ENCODE measurements at regions not wholly inside any gene's neighbourhood (a gene's known extent, or its start where the extent isn't known, plus 50 kb on each side); places are given as distances from the start of the nearest gene placed in this dataset.

DNA sequence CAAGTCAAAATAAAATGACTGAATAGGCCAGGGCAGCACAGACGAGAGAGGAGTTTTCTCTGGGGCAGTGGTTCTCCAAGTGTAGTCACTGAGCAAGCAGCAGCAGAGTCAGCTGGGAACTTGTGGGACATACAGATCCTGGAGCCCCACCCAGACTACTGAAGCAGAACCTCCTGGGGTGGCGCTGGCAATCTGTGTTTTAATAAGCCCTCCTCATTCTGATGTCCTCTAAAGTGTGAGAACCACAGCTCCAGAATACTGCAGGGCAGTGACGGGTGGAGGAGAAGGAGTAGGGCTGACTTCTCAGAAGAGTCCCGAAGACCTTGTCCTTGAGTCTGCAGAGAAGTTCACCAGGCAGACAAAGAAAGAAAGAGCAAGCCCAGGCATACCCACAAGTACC lies 251.3 kb upstream of the HES1 start:
- TF ChIP-seq, protein P1, sequence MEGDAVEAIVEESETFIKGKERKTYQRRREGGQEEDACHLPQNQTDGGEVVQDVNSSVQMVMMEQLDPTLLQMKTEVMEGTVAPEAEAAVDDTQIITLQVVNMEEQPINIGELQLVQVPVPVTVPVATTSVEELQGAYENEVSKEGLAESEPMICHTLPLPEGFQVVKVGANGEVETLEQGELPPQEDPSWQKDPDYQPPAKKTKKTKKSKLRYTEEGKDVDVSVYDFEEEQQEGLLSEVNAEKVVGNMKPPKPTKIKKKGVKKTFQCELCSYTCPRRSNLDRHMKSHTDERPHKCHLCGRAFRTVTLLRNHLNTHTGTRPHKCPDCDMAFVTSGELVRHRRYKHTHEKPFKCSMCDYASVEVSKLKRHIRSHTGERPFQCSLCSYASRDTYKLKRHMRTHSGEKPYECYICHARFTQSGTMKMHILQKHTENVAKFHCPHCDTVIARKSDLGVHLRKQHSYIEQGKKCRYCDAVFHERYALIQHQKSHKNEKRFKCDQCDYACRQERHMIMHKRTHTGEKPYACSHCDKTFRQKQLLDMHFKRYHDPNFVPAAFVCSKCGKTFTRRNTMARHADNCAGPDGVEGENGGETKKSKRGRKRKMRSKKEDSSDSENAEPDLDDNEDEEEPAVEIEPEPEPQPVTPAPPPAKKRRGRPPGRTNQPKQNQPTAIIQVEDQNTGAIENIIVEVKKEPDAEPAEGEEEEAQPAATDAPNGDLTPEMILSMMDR (IDR thresholded peaks at IDR 0.05; ENCODE audit: borderline replicate concordance), result no peak
- DNase-seq, result no peak
- intact Hi-C loops (cut with micrococcal nuclease), result no loop called here
- H3K36me3 ChIP-seq, result no peaks in the 10 kb centered on the region
- no peak overlapping the region for H3K4me3 ChIP-seq
- H3K27ac ChIP-seq (replicated peaks), result no peak overlapping the region
- peaks cover 10% of the 10 kb centered on the region for H3K9me3 ChIP-seq (replicated peaks)
- peaks cover 10% of the 10 kb centered on the region for H3K27me3 ChIP-seq (ENCODE audit: low read depth)
- no peaks in the 10 kb centered on the region for H3K4me1 ChIP-seq

DNA sequence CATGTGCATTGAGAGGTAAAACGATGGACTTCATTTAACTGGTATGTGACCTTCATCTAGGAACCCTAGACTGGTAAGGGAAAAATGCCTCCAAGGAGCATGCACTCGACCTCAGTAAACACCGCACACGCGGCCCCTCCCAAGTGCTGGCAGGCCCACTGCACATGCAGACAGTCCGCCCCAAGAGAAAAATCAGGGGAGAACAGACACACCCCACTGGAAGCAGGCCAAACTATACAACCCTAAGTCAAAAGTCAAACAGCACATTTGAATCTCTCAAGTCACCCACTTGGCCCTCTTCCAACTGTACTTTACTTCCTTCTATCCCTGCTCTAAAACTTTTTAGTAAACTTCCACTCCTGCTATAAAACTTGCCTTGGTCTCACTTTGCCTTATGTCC lies 250.1 kb upstream of the HES1 start:
- H3K27me3 ChIP-seq (ENCODE audit: low read depth), result peaks cover 9% of the 10 kb centered on the region
- no peak overlapping the region for H3K27ac ChIP-seq (replicated peaks)
- intact Hi-C loops (cut with micrococcal nuclease), result no loop called here
- no peaks in the 10 kb centered on the region for H3K36me3 ChIP-seq
- DNase-seq, result no peak
- H3K4me1 ChIP-seq, result no peaks in the 10 kb centered on the region
- TF ChIP-seq, protein P1 (IDR thresholded peaks at IDR 0.05; ENCODE audit: borderline replicate concordance), result no peak
- no peak overlapping the region for H3K4me3 ChIP-seq
- peaks cover 10% of the 10 kb centered on the region for H3K9me3 ChIP-seq (replicated peaks)

DNA sequence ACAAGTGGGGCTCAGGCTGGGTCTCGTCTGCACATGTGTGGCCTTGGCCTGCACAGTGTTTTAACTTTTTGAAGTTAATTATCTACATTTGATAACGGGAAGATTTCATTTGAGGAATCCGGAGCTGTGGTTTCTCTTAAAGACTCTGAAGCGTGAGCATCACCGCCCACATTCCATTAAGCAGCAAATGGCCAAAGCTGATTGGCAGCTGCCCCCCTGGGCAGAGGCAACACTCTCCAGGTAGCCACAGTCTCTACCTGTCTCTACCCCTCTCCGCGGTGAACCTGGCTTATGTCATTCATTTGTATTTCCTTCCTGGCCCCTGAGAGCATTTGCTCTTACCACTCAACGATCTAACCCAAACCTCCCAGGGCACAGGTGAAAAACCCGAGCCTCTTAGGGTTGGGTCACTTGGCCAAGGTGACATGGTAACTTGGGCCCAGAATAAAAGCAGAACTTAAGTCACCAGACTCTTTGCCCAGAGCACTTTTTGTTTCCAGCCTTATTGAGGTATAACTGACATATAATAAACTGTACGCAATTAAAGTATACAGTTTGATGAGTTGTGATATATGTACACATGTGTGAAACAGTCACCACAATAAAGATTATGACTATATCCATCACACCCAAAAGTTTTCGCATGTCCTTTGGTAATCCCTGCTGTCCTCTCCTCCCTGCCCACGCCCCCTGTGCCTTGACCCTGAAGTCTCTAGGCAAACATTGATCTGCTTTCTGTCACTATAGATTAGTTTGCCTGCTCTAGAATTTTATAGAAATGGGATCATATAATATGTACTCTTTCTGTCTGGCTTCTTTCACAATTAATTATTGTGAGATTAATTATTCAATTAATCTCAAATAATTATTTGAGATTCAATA lies 245.7 kb upstream of the HES1 start:
- no peak for DNase-seq
- Histone ChIP-seq H3K4me3 (no peak overlapping the region), H3K27ac (replicated peaks) (no peak overlapping the region), H3K4me1 (peaks cover 18% of the 10 kb centered on the region), H3K36me3 (no peaks in the 10 kb centered on the region), H3K9me3 (replicated peaks) (peaks cover 10% of the 10 kb centered on the region), H3K27me3 (ENCODE audit: low read depth) (no peaks in the 10 kb centered on the region)
- TF ChIP-seq, protein P1 (IDR thresholded peaks at IDR 0.05; ENCODE audit: borderline replicate concordance), result no peak
- intact Hi-C loops (cut with micrococcal nuclease), result no loop called here

DNA sequence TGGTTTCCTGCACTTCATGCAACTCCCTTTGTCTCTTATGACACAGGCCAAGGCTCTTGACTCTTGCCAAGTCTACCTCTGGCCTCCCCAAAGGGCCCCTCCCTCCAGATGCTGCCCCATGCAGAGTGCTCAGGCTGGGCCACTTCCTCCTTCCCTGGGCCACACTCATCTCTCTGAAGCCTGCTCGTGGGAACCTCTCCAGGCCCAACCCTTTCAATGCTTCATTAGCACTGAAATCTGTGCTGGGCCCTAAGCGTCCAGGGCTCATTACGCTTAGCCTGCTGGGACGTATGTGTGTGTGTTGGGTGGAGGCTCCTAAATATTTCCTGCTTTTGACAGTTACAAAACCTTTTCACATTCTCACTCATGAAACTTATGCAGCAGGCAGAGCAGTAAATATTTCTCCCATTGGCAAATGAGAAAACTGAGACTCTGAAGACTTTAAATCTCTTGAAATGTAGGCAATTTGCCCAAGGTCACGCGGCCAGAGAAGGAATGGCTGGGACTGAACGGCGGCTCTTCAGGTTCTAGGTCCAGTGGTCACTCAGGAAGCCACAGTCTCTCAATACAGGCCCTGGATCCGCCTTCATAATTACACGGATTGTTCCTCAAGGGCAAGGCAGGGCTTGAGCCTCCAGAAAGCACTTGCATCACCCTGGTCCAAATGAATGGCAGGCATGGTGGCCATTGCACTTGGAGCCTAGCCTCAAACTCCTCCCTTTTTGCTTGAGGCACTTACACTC lies 241.7 kb upstream of the HES1 start:
- Histone ChIP-seq H3K9me3 (replicated peaks) (no peaks in the 10 kb centered on the region), H3K27ac (replicated peaks) (peak overlapping the region; percentile 64), H3K36me3 (no peaks in the 10 kb centered on the region), H3K4me1 (peaks cover 18% of the 10 kb centered on the region), H3K27me3 (ENCODE audit: low read depth) (no peaks in the 10 kb centered on the region), H3K4me3 (no peak overlapping the region)
- DNase-seq, result peak; percentile 29
- intact Hi-C loops (cut with micrococcal nuclease), result no loop called here
- TF ChIP-seq, protein P1 (IDR thresholded peaks at IDR 0.05; ENCODE audit: borderline replicate concordance), result no peak

DNA sequence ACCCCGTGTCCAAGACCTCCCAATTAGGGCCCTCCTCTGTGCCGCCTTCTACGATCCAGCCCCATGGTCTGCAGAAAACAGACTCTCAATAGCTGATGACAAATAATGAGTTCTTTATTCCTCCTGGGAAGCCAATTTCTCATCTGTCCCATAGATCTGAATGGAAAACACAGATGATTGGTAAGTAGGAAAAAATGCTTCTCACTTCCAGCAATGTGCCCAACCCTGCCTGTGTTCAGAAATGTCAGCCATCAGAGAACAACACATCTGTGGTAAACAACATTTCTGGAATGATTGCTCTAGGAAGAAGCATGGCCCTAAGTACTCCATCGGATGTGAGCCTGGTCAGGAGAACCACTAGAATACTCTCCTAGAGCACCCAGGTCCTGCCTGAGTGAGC lies 240.5 kb upstream of the HES1 start:
- no peak for DNase-seq
- H3K9me3 ChIP-seq (replicated peaks), result no peaks in the 10 kb centered on the region
- H3K27ac ChIP-seq (replicated peaks), result no peak overlapping the region
- H3K27me3 ChIP-seq (ENCODE audit: low read depth), result no peaks in the 10 kb centered on the region
- no peak overlapping the region for H3K4me3 ChIP-seq
- TF ChIP-seq, protein P1 (IDR thresholded peaks at IDR 0.05; ENCODE audit: borderline replicate concordance), result no peak
- peaks cover 18% of the 10 kb centered on the region for H3K4me1 ChIP-seq
- intact Hi-C loops (cut with micrococcal nuclease), result no loop called here
- no peaks in the 10 kb centered on the region for H3K36me3 ChIP-seq

Data from left ventricle myocardium inferior (tissue), 1 donor.